GM12875 (cell line): ENCODE measurements at regions not wholly inside any gene's neighbourhood (a gene's known extent, or its start where the extent isn't known, plus 50 kb on each side); places are given as distances from the start of the nearest gene placed in this dataset.
"Not testable (repeated sequence)": the region's sequence is repeated elsewhere in the genome, so short reads cannot be mapped to it uniquely, and the experiment has no call there.

Experiments
- H3K4me3 ChIP-seq: one replicate; pipeline ENCODE4 v1.5.1; 2011; ENCODE audit warnings: low read depth, low read length, control low read depth
- TF ChIP-seq, protein P1 (sequence below): IDR thresholded peaks from 2 replicates; pipeline ENCODE4 v1.5.1; 2011; ENCODE audit warnings: low read depth, mild to moderate bottlenecking, control low read depth, inconsistent platforms, low read length, moderate library complexity, borderline replicate concordance; ENCODE audit not compliant: insufficient read depth

DNA sequence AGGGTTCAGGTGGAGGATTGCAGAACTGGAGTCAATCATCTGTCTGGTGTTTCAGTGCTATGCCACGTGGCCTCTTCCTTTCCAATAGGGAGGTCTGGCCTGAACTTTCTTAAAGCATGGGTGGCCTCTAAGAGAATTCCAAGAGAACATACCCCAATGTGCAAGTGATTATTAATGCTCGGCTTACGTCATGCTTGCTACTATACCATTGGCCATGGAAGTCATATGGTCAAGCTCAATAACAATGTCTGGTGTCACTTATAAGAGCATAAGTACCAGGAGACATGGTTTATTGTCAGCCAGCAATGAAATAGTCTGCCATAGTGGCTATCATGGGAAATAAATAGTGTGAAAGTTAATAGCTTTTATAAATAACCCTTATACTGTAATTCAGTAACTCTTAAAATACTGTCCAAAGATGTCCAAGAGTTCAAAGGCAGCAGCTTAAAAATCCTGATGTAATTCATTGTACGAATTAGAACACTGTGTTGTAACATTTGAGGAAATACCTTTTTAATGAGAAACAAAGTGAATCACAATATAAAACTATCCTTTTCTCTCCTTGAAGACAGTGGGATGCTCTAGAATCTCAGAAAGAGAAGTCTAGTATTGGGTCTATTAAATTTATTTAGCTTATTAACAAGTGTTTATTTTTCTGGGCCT, 355.4 kb upstream of the PRR16 start:
- no peak overlapping the region for H3K4me3 ChIP-seq
- TF ChIP-seq, protein P1, sequence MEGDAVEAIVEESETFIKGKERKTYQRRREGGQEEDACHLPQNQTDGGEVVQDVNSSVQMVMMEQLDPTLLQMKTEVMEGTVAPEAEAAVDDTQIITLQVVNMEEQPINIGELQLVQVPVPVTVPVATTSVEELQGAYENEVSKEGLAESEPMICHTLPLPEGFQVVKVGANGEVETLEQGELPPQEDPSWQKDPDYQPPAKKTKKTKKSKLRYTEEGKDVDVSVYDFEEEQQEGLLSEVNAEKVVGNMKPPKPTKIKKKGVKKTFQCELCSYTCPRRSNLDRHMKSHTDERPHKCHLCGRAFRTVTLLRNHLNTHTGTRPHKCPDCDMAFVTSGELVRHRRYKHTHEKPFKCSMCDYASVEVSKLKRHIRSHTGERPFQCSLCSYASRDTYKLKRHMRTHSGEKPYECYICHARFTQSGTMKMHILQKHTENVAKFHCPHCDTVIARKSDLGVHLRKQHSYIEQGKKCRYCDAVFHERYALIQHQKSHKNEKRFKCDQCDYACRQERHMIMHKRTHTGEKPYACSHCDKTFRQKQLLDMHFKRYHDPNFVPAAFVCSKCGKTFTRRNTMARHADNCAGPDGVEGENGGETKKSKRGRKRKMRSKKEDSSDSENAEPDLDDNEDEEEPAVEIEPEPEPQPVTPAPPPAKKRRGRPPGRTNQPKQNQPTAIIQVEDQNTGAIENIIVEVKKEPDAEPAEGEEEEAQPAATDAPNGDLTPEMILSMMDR: no peak

DNA sequence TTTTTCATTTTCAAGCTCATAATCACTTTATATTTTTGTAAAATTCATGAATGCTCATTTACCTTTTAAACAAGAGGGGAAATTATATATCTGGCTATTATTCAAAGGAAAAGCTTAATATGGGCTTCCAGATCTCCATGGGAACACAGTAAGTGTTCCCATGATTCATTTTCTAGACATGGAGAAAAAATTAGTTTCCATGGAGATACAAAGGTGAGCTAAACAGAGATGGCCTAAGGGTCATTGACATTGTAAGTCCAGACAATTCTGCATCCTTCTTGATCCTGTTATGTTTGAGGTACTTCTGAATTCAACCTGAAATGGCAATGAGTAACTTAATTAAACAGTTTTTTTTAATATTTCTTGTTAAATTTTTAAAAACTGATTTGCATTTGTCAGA, 341.4 kb upstream of the PRR16 start:
- H3K4me3 ChIP-seq: no peak overlapping the region
- TF ChIP-seq, protein P1: no peak

DNA sequence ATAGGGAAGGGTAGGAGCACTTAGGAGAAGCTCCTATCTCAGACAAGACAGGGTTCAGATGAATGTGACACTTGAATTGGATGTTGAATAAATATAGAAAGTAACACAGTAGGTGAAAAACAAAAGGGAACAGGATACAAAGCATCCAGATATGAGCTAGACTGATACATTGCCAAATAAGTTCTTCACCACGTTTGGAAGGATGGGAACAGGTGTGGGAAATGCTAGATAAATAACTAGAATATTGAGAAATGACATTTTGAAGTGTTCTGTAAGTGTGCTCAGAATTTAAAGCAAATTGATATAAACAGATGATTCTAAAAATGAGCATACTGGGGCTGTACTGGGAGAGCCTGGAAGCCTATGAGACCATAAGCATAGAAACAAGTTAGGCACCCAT, 340.1 kb upstream of the PRR16 start:
- H3K4me3 ChIP-seq: no peak overlapping the region
- TF ChIP-seq, protein P1: no peak

DNA sequence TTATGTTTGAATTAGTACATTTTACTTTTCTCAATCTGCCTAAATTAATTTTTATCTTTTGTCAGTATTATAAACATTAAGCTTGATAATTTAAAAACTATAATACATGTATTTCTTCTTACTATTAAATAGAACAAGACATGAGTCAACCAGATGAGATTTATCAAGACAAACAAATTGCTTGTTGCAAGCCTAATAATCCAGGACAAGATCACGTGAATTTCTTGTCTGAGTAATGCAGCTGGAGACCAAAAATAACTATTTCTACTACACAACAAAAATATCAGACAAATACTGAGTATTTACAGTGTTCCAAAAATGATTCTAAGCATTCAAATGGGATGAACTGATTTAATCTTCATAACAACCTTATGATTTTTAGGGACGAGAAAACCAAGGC, 339.1 kb upstream of the PRR16 start:
- H3K4me3 ChIP-seq: no peak overlapping the region
- TF ChIP-seq, protein P1: no peak

DNA sequence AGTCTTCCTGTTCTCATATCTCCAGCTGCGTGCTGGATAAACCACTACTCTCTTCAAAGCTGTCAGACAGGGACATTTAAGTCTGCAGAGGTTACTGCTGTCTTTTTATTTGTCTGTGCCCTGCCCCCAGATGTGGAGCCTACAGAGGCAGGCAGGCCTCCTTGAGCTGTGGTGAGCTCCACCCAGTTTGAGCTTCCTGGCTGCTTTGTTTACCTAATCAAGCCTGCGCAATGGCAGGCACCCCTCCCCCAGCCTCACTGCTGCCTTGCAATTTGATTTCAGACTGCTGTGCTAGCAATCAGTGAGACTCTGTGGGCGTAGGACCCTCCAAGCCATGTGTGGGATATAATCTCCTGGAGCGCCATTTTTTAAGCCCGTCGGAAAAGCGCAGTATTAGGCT, 331.8 kb upstream of the PRR16 start:
- H3K4me3 ChIP-seq: not testable (repeated sequence)

DNA sequence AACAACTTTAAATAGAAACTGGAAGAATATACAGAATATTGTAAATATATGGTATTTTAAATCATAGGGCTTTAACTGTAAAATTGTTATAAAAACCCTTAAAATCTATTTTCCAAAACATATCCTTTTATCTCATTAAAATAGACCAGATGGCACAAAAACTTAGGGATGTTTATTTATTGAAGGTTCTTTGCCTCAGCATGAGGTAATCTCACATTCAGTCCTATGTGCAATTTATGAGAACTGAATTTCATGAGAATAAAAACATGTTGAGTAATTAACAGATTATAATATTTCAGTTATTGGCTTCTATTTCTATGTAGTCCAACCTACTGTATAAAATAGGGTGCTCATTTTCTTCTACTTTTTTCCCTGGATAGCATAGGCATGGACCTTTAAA, 329.2 kb upstream of the PRR16 start:
- H3K4me3 ChIP-seq: no peak overlapping the region
- TF ChIP-seq, protein P1: no peak

DNA sequence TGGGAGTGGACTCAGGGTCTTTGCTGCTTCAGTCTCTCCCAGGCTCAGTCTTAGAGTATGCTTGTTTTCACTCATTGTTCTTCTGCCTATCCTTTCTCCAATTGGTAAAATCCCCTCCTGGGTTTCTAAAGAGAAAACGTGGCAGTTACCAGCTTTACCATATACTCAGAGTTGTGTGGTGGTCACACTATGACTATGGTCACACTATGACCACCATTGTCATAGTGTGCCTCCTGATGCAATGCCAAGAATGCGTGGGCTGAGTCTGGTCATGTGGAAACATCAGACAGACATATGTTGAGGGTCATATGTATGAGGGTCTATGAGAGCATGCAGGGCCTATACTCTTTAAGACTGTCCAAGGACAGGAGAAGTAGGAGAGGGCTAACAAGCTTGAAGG, 326.5 kb upstream of the PRR16 start:
- TF ChIP-seq, protein P1: no peak
- H3K4me3 ChIP-seq: no peak overlapping the region

DNA sequence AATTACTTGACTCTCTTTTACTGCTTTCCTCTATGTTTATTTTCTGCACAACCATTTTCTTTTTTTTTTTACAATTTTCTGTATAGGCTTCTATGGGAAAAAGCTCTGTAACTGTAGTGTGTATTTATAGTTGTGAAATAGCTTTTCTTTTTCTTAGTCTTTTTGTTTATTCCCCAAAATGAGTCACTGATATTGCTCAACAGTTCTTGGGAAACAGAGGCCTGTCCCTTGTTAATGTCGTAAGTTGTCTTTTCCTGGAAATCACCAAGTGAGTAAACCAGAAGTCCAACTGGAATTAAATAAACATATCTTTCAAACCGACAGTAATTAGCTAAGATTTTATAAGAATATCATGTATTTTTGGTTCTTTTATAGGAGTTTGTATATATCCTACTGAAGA, 325.1 kb upstream of the PRR16 start:
- TF ChIP-seq, protein P1: no peak
- no peak overlapping the region for H3K4me3 ChIP-seq
